ENCODE measurements at regions not wholly inside any gene's neighbourhood (a gene's known extent, or its start where the extent isn't known, plus 50 kb on each side); places are given as distances from the start of the nearest gene placed in this dataset.

DNA sequence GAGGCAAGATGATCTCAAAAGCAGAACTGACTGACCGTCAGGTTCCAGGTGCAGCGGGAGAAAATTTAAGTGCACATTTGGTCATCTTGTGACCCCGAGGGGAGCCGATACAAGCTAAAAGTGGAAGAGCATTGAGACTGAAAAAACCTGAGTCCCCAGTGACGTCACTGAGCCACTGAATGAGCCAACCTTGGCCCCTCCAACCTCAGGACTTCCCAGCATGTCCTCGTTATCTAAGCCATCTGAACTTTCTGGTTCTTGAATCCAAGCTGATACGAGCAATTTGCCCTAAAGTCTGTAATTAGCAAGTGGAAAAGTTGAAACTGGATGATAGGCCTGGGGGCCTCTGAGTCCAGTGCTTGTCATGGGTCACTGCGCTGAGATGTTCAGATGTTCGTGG lies 51.1 kb upstream of the ISX start:
- DNase-seq (ENCODE audit: extremely low read depth, insufficient read length) = no peak
- TF ChIP-seq, protein P1, sequence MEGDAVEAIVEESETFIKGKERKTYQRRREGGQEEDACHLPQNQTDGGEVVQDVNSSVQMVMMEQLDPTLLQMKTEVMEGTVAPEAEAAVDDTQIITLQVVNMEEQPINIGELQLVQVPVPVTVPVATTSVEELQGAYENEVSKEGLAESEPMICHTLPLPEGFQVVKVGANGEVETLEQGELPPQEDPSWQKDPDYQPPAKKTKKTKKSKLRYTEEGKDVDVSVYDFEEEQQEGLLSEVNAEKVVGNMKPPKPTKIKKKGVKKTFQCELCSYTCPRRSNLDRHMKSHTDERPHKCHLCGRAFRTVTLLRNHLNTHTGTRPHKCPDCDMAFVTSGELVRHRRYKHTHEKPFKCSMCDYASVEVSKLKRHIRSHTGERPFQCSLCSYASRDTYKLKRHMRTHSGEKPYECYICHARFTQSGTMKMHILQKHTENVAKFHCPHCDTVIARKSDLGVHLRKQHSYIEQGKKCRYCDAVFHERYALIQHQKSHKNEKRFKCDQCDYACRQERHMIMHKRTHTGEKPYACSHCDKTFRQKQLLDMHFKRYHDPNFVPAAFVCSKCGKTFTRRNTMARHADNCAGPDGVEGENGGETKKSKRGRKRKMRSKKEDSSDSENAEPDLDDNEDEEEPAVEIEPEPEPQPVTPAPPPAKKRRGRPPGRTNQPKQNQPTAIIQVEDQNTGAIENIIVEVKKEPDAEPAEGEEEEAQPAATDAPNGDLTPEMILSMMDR (IDR thresholded peaks at IDR 0.05; ENCODE audit: insufficient read depth, low read length, poor library complexity, severe bottlenecking) = no peak
- Histone ChIP-seq H3K27me3 (replicated peaks; ENCODE audit: control insufficient read depth, insufficient read depth, low read length) (no peaks in the 10 kb centered on the region), H3K4me3 (replicated peaks; ENCODE audit: low read depth, low read length) (no peak overlapping the region), H3K36me3 (ENCODE audit: control insufficient read depth, insufficient read depth, low read length) (no peaks in the 10 kb centered on the region)

Data from GM06990 (cell line).